ENCODE measurements at regions not wholly inside any gene's neighbourhood (a gene's known extent, or its start where the extent isn't known, plus 50 kb on each side); places are given as distances from the start of the nearest gene placed in this dataset.

DNA sequence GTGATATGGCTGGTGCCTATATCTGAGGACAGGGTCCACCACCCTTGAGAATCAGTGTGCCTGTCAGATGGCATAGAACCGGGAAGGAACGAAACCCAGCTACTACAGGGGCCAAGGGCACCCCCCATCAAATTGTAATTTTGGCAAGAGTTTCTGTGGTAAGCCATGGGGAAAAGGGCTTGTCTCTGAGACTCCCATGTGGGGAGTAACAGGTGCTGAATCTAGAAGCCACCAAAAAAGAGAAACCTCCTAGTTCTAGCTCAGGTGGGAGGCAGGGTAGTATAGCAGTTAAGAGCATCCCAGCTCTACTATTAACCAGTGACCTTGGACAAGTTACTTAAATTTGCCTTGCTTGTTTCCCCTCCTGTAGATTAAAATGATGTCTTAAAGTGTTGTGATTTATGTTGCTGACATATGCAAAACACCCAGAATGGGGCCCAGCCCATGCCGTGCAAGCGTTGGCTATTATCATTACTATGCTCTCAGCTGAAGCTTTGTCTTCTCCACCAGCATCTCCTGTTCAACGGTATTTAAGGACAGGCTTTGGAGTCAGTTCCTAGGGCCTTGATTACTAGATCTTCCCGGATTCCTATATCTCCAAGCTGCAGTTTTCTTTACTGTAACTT, 210.7 kb upstream of the NLRP1 start:
- TF ChIP-seq POLR2A (IDR thresholded peaks at IDR 0.05) = no peak
- TF ChIP-seq, protein P1, sequence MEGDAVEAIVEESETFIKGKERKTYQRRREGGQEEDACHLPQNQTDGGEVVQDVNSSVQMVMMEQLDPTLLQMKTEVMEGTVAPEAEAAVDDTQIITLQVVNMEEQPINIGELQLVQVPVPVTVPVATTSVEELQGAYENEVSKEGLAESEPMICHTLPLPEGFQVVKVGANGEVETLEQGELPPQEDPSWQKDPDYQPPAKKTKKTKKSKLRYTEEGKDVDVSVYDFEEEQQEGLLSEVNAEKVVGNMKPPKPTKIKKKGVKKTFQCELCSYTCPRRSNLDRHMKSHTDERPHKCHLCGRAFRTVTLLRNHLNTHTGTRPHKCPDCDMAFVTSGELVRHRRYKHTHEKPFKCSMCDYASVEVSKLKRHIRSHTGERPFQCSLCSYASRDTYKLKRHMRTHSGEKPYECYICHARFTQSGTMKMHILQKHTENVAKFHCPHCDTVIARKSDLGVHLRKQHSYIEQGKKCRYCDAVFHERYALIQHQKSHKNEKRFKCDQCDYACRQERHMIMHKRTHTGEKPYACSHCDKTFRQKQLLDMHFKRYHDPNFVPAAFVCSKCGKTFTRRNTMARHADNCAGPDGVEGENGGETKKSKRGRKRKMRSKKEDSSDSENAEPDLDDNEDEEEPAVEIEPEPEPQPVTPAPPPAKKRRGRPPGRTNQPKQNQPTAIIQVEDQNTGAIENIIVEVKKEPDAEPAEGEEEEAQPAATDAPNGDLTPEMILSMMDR (IDR thresholded peaks at IDR 0.05) = no peak

All from Peyer's patch (tissue), 4 donors.